Umbilical cord (tissue), 1 donor: ENCODE measurements at regions not wholly inside any gene's neighbourhood (a gene's known extent, or its start where the extent isn't known, plus 50 kb on each side); places are given as distances from the start of the nearest gene placed in this dataset.
A peak's percentile ranks its signal among the peaks of the same experiment; 100 is the strongest.

Experiments used
- DNase-seq: peaks from one replicate; pipeline ENCODE4 v3.0.0-alpha.2; 2015; ENCODE audit warnings: low spot score

DNA sequence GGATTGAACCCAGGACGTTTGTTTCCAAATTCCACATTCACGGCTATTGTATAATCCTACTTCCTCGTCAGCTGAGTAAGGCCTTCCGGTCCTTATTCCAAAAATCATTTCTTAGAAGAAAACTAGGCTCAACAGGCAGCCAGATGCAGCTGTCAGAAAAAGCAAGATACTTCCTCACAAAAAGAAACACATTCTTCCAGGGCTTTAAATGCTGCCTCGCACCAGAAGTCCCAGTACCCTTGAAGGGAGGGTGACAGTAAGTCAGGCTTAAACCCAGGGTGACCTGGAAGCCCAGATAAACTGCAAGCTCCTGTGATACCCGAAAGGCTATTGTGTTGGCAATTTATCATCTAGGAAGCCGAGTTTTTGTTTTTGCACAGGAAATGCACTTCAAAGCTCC lies 414.0 kb downstream of the NFIB start:
- DNase-seq: peak; percentile 48

DNA sequence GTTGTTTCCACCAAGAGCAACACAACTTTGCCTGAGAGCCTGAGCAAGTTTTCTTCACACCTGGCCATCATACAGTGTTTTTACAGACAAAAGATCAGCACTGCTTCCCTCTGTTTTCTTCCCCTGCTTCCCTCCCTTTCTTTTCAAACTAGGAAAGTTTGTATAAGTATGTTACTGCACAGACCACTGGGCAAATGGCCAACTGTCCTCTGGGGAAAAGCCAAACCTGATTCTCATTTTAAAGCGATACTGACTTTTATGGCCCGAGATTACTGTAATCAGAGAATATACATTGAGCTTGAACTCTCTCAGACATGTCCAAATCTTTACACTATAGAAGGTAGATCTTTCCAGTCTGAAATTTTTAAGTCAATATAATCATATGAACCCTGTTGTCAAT lies 415.0 kb downstream of the NFIB start:
- peak; percentile 57 for DNase-seq

DNA sequence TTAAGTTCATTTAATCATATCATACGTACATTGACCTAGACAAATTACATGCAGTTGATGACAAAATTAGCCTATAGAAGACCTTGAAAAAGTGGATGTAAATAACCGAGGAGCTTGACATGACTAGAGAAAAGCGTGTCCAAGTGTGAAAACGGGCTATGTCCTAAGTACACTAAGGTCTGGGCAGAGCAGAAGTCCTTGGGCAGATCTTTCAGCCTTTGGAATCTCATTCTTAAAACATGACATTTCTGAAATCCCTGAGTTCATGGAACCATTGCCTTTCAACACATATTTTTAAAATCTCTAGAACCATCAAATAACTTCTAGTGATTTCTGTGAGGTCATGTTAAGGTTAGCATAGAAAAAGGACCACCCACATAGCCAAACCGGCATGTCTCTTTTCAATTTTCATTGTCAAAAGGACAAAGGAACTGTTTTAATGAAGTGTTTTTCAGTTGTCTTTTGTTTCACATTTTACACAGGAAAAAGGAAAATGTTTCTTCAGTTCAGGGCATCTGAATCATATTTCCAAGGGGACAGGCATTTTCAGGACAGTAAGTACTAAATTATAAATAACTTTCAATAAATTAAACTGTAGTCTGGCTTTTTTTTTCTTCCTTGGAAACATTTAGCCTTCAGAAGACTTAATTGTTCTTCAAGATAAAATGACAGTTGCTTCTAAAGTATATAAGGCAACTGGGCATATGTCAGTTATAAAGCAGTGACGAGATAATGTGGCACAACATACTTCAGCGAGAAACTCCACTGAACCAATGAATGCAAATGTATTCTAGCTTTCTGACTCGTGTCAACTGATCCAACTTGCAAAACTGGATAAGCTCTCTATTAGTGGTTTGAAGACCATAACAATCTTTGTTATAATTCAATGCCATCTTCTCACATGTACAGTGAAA lies 416.8 kb downstream of the NFIB start:
- no peak for DNase-seq

GRCh38 chr9:13896047-13896446 lies 417.9 kb downstream of the NFIB start:
- no peak for DNase-seq

DNA sequence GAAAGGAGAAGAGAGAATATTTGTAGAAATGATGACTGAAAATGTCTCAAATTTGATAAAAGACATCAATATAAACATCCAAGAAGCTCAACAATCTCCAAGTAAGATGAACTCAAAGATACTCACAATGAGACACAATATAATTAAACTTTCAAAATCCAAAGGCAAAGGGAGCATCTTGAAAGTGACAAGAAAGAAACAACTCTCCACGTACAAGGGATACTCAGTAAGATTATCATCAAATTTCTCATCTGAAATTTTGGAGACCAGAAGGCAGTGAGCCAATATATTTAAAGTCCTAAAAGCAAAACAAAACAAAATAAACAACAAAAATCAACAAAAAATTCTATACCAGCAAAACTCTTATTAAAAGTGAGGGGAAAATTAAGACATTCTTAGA lies 428.7 kb downstream of the NFIB start:
- DNase-seq: no peak

GRCh38 chr9:13879981-13880380 lies 434.0 kb downstream of the NFIB start:
- no peak for DNase-seq

DNA sequence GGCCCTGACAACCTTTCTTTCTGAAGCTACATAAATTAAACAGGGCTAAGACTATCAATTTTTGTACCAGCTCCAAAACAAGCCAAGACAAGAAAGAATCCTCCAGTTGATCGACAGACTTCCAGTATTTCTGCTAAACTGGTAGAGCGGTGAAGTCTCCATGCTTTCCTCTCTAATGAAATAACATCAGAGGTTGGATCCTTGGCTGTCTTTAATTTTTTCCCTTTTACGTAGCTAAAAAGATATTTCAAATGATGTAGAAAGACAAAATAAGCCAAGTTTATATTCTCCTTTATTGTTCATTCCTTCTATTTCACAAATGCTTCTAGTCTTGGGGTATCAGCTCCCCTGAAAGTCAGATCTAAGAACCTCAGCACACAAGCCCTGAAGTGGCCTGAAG lies 434.9 kb downstream of the NFIB start:
- no peak for DNase-seq

GRCh38 chr9:13878241-13878711 lies 435.7 kb downstream of the NFIB start:
- DNase-seq: no peak

GRCh38 chr9:13876741-13877140 lies 437.2 kb downstream of the NFIB start:
- DNase-seq: no peak

GRCh38 chr9:13873203-13873602 lies 440.7 kb downstream of the NFIB start:
- DNase-seq: no peak

DNA sequence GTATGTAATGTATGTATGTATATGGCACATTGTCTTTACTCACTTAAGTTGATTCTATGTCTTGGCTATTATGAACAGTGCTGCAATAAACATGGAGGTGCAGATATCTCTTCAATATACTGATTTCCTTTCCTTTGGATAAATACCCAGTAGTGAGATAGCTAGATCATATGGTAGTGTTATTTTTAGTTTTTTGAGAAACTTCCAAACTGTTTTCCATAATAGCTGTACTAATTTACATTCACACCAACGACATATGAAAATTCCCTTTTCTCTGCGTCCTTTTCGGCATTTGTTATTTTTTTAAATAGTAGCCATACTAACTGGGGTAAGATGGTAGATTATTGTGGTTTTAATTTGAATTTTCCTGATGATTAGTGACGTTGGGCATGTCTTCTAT lies 445.6 kb downstream of the NFIB start:
- DNase-seq: no peak

DNA sequence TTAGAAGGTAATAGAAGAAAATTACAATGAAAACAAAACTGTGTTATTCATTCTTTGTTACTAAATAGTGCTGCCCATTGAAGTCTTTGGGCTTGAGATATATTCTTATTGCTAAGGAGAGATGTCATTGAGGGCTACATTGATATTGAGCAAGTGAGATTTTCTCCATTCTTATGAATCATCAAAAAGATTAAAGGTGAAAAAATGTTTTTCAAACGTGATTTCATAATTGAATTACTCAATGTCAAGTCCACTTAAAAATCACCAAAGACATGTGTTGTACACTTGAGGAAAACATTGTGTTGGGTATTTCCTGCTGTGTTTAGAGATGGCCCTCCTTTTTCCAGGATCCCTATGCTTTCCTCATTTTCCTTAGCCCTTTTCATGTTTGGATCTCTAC lies 448.1 kb downstream of the NFIB start:
- no peak for DNase-seq

- DNase-seq: peak; percentile 81
Measured at GRCh38 chr9:13863112-13863511, 450.8 kb downstream of the NFIB start.

DNA sequence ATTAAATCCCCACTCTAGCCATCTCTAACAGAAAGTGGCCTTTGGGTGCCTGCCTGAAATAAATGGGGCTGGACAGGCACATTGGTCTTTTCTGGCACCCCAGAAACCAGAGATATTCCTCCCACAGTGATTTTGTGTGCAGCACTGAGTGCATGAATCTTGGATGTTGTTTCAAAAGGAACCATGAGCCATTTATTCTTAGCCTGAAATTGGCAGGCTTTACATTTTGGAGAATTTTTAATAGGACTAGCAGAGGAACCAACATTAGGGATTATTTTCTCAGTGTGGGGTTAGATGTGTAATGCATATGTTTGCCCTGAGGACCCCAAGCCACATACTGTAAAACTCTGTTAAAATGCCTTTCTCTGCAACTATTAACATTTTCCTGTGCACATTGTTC lies 451.3 kb downstream of the NFIB start:
- DNase-seq: peak; percentile 3

DNA sequence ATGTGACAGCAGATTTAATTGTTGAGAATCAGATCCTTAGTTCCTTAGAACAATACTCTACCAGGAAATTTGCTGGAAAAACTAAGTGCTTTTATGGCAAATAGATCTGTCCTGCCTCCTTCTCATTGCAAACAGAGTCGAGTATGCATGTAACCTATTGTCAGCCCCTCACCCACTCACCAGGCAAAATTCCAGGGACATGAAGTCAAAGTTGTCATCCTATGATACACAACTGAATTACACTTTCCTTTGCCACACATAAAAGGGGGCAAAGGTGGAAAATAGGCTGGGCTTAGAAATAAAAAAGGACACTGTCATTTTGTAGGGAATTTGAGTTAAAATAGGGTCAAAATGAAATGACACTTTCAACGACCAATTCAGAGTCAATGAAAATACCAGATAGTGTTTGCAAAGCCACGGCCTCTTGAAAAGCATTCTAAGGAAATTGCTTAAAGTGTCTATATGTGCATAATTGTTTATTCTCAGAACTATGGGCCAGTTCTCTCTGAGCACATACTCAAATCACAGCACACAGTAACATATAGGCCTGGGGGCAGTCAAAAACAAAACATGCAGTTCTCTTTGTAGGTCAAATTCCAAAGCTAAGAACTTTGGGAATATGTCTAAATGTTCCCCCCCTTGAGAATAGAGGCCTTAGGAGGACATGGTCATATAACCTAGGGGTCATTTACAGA lies 452.8 kb downstream of the NFIB start:
- DNase-seq: no peak

- no peak for DNase-seq
Measured at GRCh38 chr9:13860019-13860418, 453.9 kb downstream of the NFIB start.

DNA sequence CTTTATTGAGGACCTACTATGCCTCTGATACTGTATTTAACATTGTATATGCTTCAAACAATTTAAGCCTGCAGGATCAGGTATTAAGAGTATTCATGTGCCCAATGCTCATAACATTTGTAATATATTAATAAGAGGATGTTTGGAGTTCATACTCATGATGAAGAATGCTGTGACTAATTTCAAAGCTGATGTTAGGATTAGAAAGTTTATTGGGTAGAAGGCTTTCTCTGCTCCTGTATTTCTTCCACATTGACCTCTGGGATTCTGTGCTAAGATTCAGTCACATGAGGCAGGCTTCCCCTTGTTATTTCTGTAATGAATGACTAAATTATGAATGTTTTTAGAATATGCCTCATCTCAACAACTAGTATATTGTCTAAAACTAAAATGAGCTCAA lies 456.4 kb downstream of the NFIB start:
- DNase-seq: no peak

DNA sequence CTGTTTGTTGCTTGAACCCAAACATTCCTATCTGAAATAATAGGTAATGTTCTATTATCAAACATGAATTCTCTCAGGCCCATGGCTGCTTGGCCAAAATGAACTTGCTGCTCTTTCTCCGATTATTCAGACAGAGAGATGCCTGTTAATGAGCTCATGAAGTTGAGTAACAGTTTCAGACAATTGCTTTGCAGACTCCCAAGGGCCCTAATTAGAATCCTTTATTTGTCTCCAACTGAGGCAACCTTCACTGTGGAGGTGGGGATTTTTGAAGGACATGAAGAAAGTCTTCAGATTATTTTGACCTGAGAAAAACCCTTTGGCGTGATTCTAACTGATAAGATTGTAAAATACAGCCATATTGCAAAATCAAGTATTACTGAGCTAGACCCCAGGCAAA lies 466.7 kb downstream of the NFIB start:
- no peak for DNase-seq

GRCh38 chr9:13845460-13845859 lies 468.5 kb downstream of the NFIB start:
- no peak for DNase-seq

- DNase-seq: peak; percentile 19
Measured at GRCh38 chr9:13841746-13842462, 472.0 kb downstream of the NFIB start.

- no peak for DNase-seq
Measured at GRCh38 chr9:13832446-13832845, 481.5 kb downstream of the NFIB start.

DNA sequence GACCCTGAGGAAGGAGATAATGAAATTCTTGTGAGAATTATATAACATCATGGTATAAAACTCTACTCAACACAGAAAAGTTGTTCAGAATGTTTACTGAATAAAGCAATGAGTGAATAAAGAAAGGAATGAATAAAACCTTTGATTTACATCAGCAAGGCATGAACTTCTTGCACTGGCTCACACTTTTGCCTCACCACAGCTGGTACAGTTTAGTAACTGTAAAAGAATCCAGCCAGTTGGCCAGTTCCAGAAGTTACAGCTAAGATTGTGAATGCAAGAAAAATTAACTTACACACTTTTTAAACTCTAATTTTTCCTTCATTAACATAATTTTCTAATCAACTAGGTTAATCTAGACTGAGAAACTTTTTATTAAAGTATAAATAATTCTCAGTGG lies 490.9 kb downstream of the NFIB start:
- DNase-seq: no peak
